SK-N-MC (cell line): ENCODE measurements at regions not wholly inside any gene's neighbourhood (a gene's known extent, or its start where the extent isn't known, plus 50 kb on each side); places are given as distances from the start of the nearest gene placed in this dataset.

Experiments used
- EZH2 ChIP-seq: fragments of 200-600 bp; sonication (generic); IDR thresholded peaks from one replicate; pipeline ENCODE4 v1.6.1; 2017; ENCODE audit warnings: antibody characterized with exemption
- POLR2AphosphoS5 ChIP-seq: IDR thresholded peaks from 2 replicates; pipeline ENCODE4 v1.6.1; 2012; ENCODE audit warnings: mild to moderate bottlenecking, low read depth, low read length, borderline replicate concordance

GRCh38 chr2:153189091-153189888, 289.3 kb downstream of the RPRM start:
- TF ChIP-seq POLR2AphosphoS5 = no peak
- TF ChIP-seq EZH2 = no peak
